HepG2 (cell line): ENCODE measurements at regions not wholly inside any gene's neighbourhood (a gene's known extent, or its start where the extent isn't known, plus 50 kb on each side); places are given as distances from the start of the nearest gene placed in this dataset.
A peak's percentile ranks its signal among the peaks of the same experiment; 100 is the strongest.

Source experiments
- ARHGAP35 ChIP-seq: sonication (generic); formaldehyde crosslinking; IDR thresholded peaks from 2 replicates; pipeline ENCODE4 v1.9.0; 2022; ENCODE audit warnings: mild to moderate bottlenecking, inconsistent platforms, moderate library complexity, missing genetic modification reagents, borderline replicate concordance
- DR1 ChIP-seq: sonication (generic); formaldehyde crosslinking; IDR thresholded peaks from 2 replicates; pipeline ENCODE4 v1.8.0; 2021; ENCODE audit warnings: mild to moderate bottlenecking, missing genetic modification reagents, inconsistent platforms
- HDAC2 ChIP-seq: sonication (generic); formaldehyde crosslinking; IDR thresholded peaks from 2 replicates; pipeline ENCODE4 v1.4.0; 2020; ENCODE audit warnings: missing genetic modification reagents
- SMARCC2 ChIP-seq: fragments of 450-650 bp; IDR thresholded peaks from 2 replicates; pipeline ENCODE4 v1.6.1; 2017; ENCODE audit warnings: antibody characterized with exemption, mild to moderate bottlenecking
- SRSF9 ChIP-seq: fragments of 200-400 bp; formaldehyde crosslinking; IDR thresholded peaks from 2 replicates; pipeline ENCODE4 v1.6.1; 2018; ENCODE audit warnings: borderline replicate concordance, mild to moderate bottlenecking, low read depth, low read length; ENCODE audit not compliant: insufficient read depth, poor library complexity, severe bottlenecking
- STAG1 ChIP-seq: sonication (generic); formaldehyde crosslinking; IDR thresholded peaks from 2 replicates; pipeline ENCODE4 v1.4.0; 2020; ENCODE audit warnings: missing genetic modification reagents
- TCF7 ChIP-seq: sonication (generic); IDR thresholded peaks from 2 replicates; pipeline ENCODE4 v1.6.1; 2016; ENCODE audit warnings: antibody characterized with exemption, low read depth
- TGIF2 ChIP-seq: IDR thresholded peaks from 2 replicates; pipeline ENCODE4 v1.6.1; 2016; ENCODE audit warnings: control low read depth, missing compliant biosample characterization
- YEATS2 ChIP-seq: sonication (generic); formaldehyde crosslinking; IDR thresholded peaks from 2 replicates; pipeline ENCODE4 v1.4.0; 2020; ENCODE audit warnings: missing genetic modification reagents, borderline replicate concordance
- ZBTB8A ChIP-seq: sonication (generic); formaldehyde crosslinking; IDR thresholded peaks from 2 replicates; pipeline ENCODE4 v1.4.0; 2020; ENCODE audit warnings: mild to moderate bottlenecking, low read depth, missing genetic modification reagents, borderline replicate concordance
- ZKSCAN8 ChIP-seq: IDR thresholded peaks from 2 replicates; pipeline ENCODE4 v1.6.1; 2016; ENCODE audit warnings: borderline replicate concordance, missing genetic modification reagents, missing compliant biosample characterization
- ZNF234 ChIP-seq: sonication (generic); formaldehyde crosslinking; conservative IDR thresholded peaks from 2 replicates; pipeline ENCODE4 v1.5.1; 2020; ENCODE audit warnings: mild to moderate bottlenecking, missing genetic modification reagents
- ZNF34 ChIP-seq: sonication (generic); formaldehyde crosslinking; IDR thresholded peaks from 2 replicates; pipeline ENCODE4 v1.4.0; 2020; ENCODE audit warnings: mild to moderate bottlenecking, missing genetic modification reagents, borderline replicate concordance
- ZNF572 ChIP-seq: sonication (generic); formaldehyde crosslinking; IDR thresholded peaks from 2 replicates; pipeline ENCODE4 v1.5.1; 2020; ENCODE audit warnings: mild to moderate bottlenecking, missing genetic modification reagents
- ZNF720 ChIP-seq: sonication (generic); formaldehyde crosslinking; IDR thresholded peaks from 2 replicates; pipeline ENCODE4 v1.4.0; 2020; ENCODE audit warnings: missing genetic modification reagents
- ZNF850 ChIP-seq: sonication (generic); formaldehyde crosslinking; conservative IDR thresholded peaks from 2 replicates; pipeline ENCODE4 v1.9.0; 2021; ENCODE audit warnings: mild to moderate bottlenecking, missing genetic modification reagents
- ZSCAN20 ChIP-seq: sonication (generic); formaldehyde crosslinking; IDR thresholded peaks from 2 replicates; pipeline ENCODE4 v1.4.0; 2020; ENCODE audit warnings: missing genetic modification reagents, mild to moderate bottlenecking, borderline replicate concordance
- TF ChIP-seq, protein P1 (sequence below): sonication (generic); formaldehyde crosslinking; IDR thresholded peaks from 2 replicates; pipeline ENCODE4 v1.4.0; 2020; ENCODE audit warnings: missing genetic modification reagents
- TF ChIP-seq, protein P2 (sequence below): sonication (generic); formaldehyde crosslinking; IDR thresholded peaks from 2 replicates; pipeline ENCODE4 v1.4.0; 2020; ENCODE audit warnings: mild to moderate bottlenecking, missing genetic modification reagents
- TF ChIP-seq, protein P3 (sequence below): sonication (generic); formaldehyde crosslinking; IDR thresholded peaks from 2 replicates; pipeline ENCODE4 v1.4.0; 2020; ENCODE audit warnings: missing genetic modification reagents, borderline replicate concordance
- TF ChIP-seq, protein P4 (sequence below), 2 experiments: sonication (generic) in 1 of 2; formaldehyde crosslinking in 1 of 2; IDR thresholded peaks; 2 replicates each; pipeline versions ENCODE4 v1.4.0 to v1.6.1; 2016 to 2020; ENCODE audit warnings: borderline replicate concordance in 1 of 2, low read depth in 1 of 2, mild to moderate bottlenecking in 1 of 2, missing genetic modification reagents in 1 of 2

DNA sequence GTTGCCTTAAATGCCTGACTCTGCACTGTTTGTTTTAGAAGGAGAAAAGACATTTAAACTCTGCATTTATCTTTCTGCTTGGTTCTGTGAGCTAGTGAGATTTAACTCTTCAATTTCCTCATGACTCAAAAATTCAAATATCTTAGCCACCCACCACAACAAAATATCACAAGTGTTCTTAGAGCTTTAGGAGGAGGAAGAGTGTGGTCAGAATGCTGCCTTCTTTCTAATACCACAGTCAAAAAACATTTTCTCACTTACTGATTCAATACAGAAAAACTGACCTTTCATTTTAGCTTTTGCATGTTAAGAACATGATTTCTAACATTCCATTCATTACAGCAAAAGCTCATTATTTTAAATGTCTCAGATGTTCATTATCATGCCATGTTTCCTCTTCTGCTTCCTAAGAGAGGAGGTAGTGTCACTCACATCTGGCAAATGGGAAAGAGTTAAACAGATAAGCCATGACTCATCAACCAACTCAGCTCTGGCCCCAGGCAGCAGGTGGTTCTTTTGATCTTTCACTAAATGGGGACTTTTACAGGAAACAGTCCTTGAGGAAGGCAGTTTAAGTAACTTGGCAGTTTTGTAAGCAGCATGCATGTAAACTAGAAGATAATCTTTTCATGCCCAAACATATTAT lies 56.4 kb upstream of the RNU6-8 start (continued):
- TF ChIP-seq, protein P1, sequence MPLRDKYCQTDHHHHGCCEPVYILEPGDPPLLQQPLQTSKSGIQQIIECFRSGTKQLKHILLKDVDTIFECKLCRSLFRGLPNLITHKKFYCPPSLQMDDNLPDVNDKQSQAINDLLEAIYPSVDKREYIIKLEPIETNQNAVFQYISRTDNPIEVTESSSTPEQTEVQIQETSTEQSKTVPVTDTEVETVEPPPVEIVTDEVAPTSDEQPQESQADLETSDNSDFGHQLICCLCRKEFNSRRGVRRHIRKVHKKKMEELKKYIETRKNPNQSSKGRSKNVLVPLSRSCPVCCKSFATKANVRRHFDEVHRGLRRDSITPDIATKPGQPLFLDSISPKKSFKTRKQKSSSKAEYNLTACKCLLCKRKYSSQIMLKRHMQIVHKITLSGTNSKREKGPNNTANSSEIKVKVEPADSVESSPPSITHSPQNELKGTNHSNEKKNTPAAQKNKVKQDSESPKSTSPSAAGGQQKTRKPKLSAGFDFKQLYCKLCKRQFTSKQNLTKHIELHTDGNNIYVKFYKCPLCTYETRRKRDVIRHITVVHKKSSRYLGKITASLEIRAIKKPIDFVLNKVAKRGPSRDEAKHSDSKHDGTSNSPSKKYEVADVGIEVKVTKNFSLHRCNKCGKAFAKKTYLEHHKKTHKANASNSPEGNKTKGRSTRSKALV: no peak
- peak; percentile 46; the same call in 1 of the 2 replicates for TF ChIP-seq TGIF2 (CRISPR knock-in tag)
- no peak for TF ChIP-seq ZSCAN20 (CRISPR knock-in tag)
- TF ChIP-seq DR1 (CRISPR knock-in tag): no peak
- TF ChIP-seq, protein P2, sequence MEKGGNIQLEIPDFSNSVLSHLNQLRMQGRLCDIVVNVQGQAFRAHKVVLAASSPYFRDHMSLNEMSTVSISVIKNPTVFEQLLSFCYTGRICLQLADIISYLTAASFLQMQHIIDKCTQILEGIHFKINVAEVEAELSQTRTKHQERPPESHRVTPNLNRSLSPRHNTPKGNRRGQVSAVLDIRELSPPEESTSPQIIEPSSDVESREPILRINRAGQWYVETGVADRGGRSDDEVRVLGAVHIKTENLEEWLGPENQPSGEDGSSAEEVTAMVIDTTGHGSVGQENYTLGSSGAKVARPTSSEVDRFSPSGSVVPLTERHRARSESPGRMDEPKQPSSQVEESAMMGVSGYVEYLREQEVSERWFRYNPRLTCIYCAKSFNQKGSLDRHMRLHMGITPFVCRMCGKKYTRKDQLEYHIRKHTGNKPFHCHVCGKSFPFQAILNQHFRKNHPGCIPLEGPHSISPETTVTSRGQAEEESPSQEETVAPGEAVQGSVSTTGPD: no peak
- TF ChIP-seq YEATS2: peak; percentile 74; the same call in 1 of the 2 replicates
- 0 out of 2 replicates have a peak, but pooled peaks have one; percentile 36 for TF ChIP-seq ZKSCAN8 (CRISPR knock-in tag)
- no peak for TF ChIP-seq ZNF720
- no peak for TF ChIP-seq ZNF234
- no peak for TF ChIP-seq ZBTB8A (CRISPR knock-in tag)
- TF ChIP-seq ARHGAP35 (CRISPR knock-in tag): no peak
- TF ChIP-seq, protein P3, sequence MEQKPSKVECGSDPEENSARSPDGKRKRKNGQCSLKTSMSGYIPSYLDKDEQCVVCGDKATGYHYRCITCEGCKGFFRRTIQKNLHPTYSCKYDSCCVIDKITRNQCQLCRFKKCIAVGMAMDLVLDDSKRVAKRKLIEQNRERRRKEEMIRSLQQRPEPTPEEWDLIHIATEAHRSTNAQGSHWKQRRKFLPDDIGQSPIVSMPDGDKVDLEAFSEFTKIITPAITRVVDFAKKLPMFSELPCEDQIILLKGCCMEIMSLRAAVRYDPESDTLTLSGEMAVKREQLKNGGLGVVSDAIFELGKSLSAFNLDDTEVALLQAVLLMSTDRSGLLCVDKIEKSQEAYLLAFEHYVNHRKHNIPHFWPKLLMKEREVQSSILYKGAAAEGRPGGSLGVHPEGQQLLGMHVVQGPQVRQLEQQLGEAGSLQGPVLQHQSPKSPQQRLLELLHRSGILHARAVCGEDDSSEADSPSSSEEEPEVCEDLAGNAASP (CRISPR knock-in tag): peak; percentile 36; the same call in 1 of the 2 replicates
- TF ChIP-seq TCF7: peak; percentile 93
- no peak for TF ChIP-seq ZNF34
- TF ChIP-seq SMARCC2: no peak
- TF ChIP-seq HDAC2 (CRISPR knock-in tag): 0 out of 2 replicates have a peak, but pooled peaks have one; percentile 45
- TF ChIP-seq ZNF850 (CRISPR knock-in tag): no peak
- TF ChIP-seq, protein P4, sequence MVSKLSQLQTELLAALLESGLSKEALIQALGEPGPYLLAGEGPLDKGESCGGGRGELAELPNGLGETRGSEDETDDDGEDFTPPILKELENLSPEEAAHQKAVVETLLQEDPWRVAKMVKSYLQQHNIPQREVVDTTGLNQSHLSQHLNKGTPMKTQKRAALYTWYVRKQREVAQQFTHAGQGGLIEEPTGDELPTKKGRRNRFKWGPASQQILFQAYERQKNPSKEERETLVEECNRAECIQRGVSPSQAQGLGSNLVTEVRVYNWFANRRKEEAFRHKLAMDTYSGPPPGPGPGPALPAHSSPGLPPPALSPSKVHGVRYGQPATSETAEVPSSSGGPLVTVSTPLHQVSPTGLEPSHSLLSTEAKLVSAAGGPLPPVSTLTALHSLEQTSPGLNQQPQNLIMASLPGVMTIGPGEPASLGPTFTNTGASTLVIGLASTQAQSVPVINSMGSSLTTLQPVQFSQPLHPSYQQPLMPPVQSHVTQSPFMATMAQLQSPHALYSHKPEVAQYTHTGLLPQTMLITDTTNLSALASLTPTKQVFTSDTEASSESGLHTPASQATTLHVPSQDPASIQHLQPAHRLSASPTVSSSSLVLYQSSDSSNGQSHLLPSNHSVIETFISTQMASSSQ (IDR thresholded peaks at IDR 0.05; ENCODE audit: low read depth): no peak
- TF ChIP-seq, protein P4 (CRISPR knock-in tag; IDR thresholded peaks at IDR 0.05; ENCODE audit: borderline replicate concordance): no peak
- TF ChIP-seq ZNF572: no peak
- TF ChIP-seq STAG1 (CRISPR knock-in tag): no peak
- no peak for TF ChIP-seq SRSF9
